Heart left ventricle (tissue), 13 donors: ENCODE measurements at regions not wholly inside any gene's neighbourhood (a gene's known extent, or its start where the extent isn't known, plus 50 kb on each side); places are given as distances from the start of the nearest gene placed in this dataset.

Experiments used
- POLR2A ChIP-seq, 2 donors: fragments of 450-650 bp; IDR thresholded peaks; one replicate each; pipeline ENCODE4 v1.6.1; 2017; ENCODE audit warnings: antibody characterized with exemption in 2 of 2, mild to moderate bottlenecking in 2 of 2, moderate library complexity in 2 of 2
- TF ChIP-seq, protein P1 (sequence below), 12 donors: fragments of 200-600 bp; sonication (generic) in 4 of 12; IDR thresholded peaks; one replicate each; pipeline versions ENCODE4 v1.5.0 to v1.8.0; 2018 to 2022; ENCODE audit warnings: antibody characterized with exemption in 12 of 12, mild to moderate bottlenecking in 5 of 12
- donor health status: ischemic (EF 13 %, LVEDD 7.1; RV severe dilation, severe dysfunction).
- donor health status: DM: no; HTN: yes; CAD: no.
- donor health status: DM: no; HTN: no; CAD: no.
- donor health status: ischemic (EF 25% LVEDD 6.9; RV normal size, moderate dysfunction).
- donor health status: ischemic (EF 25% LVEDD 5.7; RV mildly dilated, moderate dysfunction).
- donor health status: ischemic (EF 35%, LVEDD 5.7; RV mildly dilated, moderate dysfunction).
- donor health status: nonischemic (EF 11% LVEDD 7.7; RV severe dilation, severe dysfunction).
- donor health status: DM: yes; HTN: yes; CAD: no.
- donor health status: PGD.
- donor health status: ischemic (EF 29% LVEDD 5.4; RV normal size, mild dysfunction).
- donor health status: nonischemic (EF 23%, LVEDD 6.1; RV moderate dilation, normal function).

DNA sequence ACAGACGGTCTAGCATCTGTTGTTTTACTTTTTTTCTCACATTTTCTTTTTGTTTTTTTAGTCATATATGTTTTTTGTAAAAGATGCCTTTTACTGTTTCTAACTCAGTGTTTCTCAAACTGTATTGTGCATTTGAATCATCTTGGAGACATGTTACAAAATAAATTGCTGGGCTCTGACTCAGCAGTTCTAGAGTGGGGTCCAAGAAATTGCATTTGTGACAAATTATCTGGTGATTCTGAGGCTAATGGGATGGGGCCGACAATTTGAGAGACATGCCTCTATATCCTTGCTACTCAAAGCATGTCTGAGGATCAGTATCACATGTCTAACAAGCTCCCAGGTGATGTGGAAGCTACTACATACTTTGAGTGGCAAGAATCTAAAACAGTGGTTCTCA lies 478.8 kb downstream of the PLCL1 start:
- TF ChIP-seq, protein P1, sequence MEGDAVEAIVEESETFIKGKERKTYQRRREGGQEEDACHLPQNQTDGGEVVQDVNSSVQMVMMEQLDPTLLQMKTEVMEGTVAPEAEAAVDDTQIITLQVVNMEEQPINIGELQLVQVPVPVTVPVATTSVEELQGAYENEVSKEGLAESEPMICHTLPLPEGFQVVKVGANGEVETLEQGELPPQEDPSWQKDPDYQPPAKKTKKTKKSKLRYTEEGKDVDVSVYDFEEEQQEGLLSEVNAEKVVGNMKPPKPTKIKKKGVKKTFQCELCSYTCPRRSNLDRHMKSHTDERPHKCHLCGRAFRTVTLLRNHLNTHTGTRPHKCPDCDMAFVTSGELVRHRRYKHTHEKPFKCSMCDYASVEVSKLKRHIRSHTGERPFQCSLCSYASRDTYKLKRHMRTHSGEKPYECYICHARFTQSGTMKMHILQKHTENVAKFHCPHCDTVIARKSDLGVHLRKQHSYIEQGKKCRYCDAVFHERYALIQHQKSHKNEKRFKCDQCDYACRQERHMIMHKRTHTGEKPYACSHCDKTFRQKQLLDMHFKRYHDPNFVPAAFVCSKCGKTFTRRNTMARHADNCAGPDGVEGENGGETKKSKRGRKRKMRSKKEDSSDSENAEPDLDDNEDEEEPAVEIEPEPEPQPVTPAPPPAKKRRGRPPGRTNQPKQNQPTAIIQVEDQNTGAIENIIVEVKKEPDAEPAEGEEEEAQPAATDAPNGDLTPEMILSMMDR (IDR thresholded peaks at IDR 0.05), result no peak
- TF ChIP-seq POLR2A (IDR thresholded peaks at IDR 0.05), result no peak
